Liver (tissue), 8 donors: ENCODE measurements at regions not wholly inside any gene's neighbourhood (a gene's known extent, or its start where the extent isn't known, plus 50 kb on each side); places are given as distances from the start of the nearest gene placed in this dataset.

ENCODE experiments used
- DNase-seq: peaks from one replicate; pipeline ENCODE4 v3.0.0-alpha.2; 2017; ENCODE audit warnings: low spot score
- H3K27ac ChIP-seq, 2 donors: one replicate each; pipeline ENCODE4 v1.7.0; 2013; ENCODE audit warnings: inconsistent platforms in 2 of 2, low read length in 2 of 2, control low read depth in 1 of 2, low read depth in 1 of 2, mild to moderate bottlenecking in 1 of 2
- H3K27me3 ChIP-seq, 4 donors: one replicate each; pipeline versions ENCODE4 v1.6.1 to v1.7.0; 2013; ENCODE audit warnings: low read length in 3 of 4, inconsistent platforms in 1 of 4, mild to moderate bottlenecking in 1 of 4, moderate library complexity in 1 of 4; ENCODE audit not compliant: control insufficient read depth in 4 of 4, insufficient read depth in 4 of 4
- H3K36me3 ChIP-seq, 4 donors: one replicate each; pipeline versions ENCODE4 v1.6.1 to v1.7.0; 2013; ENCODE audit warnings: low read length in 3 of 4, mild to moderate bottlenecking in 3 of 4, low read depth in 1 of 4, moderate library complexity in 1 of 4; ENCODE audit not compliant: control insufficient read depth in 4 of 4, insufficient read depth in 3 of 4
- H3K4me1 ChIP-seq, 4 donors: one replicate each; pipeline versions ENCODE4 v1.6.1 to v1.7.0; 2013; ENCODE audit warnings: low read length in 3 of 4, mild to moderate bottlenecking in 3 of 4, moderate library complexity in 1 of 4; ENCODE audit not compliant: control insufficient read depth in 4 of 4, insufficient read depth in 4 of 4
- H3K4me3 ChIP-seq, 3 donors: one replicate each; pipeline versions ENCODE4 v1.6.1 to v1.7.0; 2013; ENCODE audit warnings: low read length in 3 of 3, control low read depth in 1 of 3, low read depth in 1 of 3, mild to moderate bottlenecking in 1 of 3
- H3K9ac ChIP-seq, 2 donors: one replicate each; pipeline ENCODE4 v1.7.0; 2013; ENCODE audit warnings: low read length in 2 of 2, mild to moderate bottlenecking in 2 of 2, moderate library complexity in 2 of 2, control low read depth in 1 of 2, low read depth in 1 of 2
- H3K9me3 ChIP-seq, 4 donors: one replicate each; pipeline versions ENCODE4 v1.6.1 to v1.7.0; 2013; ENCODE audit warnings: low read length in 3 of 4; ENCODE audit not compliant: control insufficient read depth in 4 of 4
- ATF3 ChIP-seq: IDR thresholded peaks from 2 replicates; pipeline ENCODE4 v1.6.1; 2016; ENCODE audit warnings: antibody characterized with exemption
- EGR1 ChIP-seq, 2 donors: IDR thresholded peaks; 2 replicates each; pipeline ENCODE4 v1.6.1; 2016 to 2018; ENCODE audit warnings: antibody characterized with exemption in 2 of 2, low read depth in 2 of 2
- FOXA1 ChIP-seq: IDR thresholded peaks from 2 replicates; pipeline ENCODE4 v1.6.1; 2016; ENCODE audit warnings: antibody characterized with exemption
- FOXA2 ChIP-seq: IDR thresholded peaks from 2 replicates; pipeline ENCODE4 v1.6.1; 2016; ENCODE audit warnings: antibody characterized with exemption
- GABPA ChIP-seq, 2 donors: IDR thresholded peaks in 1 of 2; conservative IDR thresholded peaks in 1 of 2; 2 replicates each; pipeline ENCODE4 v1.6.1; 2016; ENCODE audit warnings: antibody characterized with exemption in 2 of 2, mild to moderate bottlenecking in 1 of 2, moderate library complexity in 1 of 2
- HNF4A ChIP-seq, 2 donors: conservative IDR thresholded peaks; 2 replicates each; pipeline ENCODE4 v1.6.1; 2016; ENCODE audit warnings: antibody characterized with exemption in 2 of 2, mild to moderate bottlenecking in 2 of 2
- HNF4G ChIP-seq: IDR thresholded peaks from 2 replicates; pipeline ENCODE4 v1.6.1; 2016; ENCODE audit warnings: antibody characterized with exemption
- JUND ChIP-seq, 2 donors: IDR thresholded peaks; 2 replicates each; pipeline ENCODE4 v1.6.1; 2016; ENCODE audit warnings: antibody characterized with exemption in 2 of 2
- MAX ChIP-seq: IDR thresholded peaks from 2 replicates; pipeline ENCODE4 v1.6.1; 2016; ENCODE audit warnings: antibody characterized with exemption
- NR2F2 ChIP-seq: IDR thresholded peaks from 2 replicates; pipeline ENCODE4 v1.6.1; 2016; ENCODE audit warnings: antibody characterized with exemption
- RAD21 ChIP-seq, 2 donors: IDR thresholded peaks; 2 replicates each; pipeline ENCODE4 v1.6.1; 2016; ENCODE audit warnings: antibody characterized with exemption in 2 of 2, mild to moderate bottlenecking in 2 of 2
- RXRA ChIP-seq, 2 donors: IDR thresholded peaks; 2 replicates each; pipeline ENCODE4 v1.6.1; 2017 to 2018; ENCODE audit warnings: antibody characterized with exemption in 2 of 2, mild to moderate bottlenecking in 1 of 2
- SP1 ChIP-seq: IDR thresholded peaks from 2 replicates; pipeline ENCODE4 v1.6.1; 2018; ENCODE audit warnings: antibody characterized with exemption, mild to moderate bottlenecking
- TAF1 ChIP-seq: conservative IDR thresholded peaks from 2 replicates; pipeline ENCODE4 v1.6.1; 2016; ENCODE audit warnings: antibody characterized with exemption, mild to moderate bottlenecking
- YY1 ChIP-seq: IDR thresholded peaks from 2 replicates; pipeline ENCODE4 v1.6.1; 2016; ENCODE audit warnings: antibody characterized with exemption, mild to moderate bottlenecking
- WGBS: extraction: QIAGEN DNeasy Blood & Tissue Kit; methylation state at CpG from one replicate; pipeline ENCODE4 v1.1.7; 2013; 5-methylcytosine and 5-hydroxymethylcytosine counted together
- TF ChIP-seq, protein P1 (sequence below): fragments of 150-350 bp; IDR thresholded peaks from 2 replicates; pipeline ENCODE4 v1.5.1; 2017; ENCODE audit warnings: improper control_type of control experiment, low read depth, low read length; ENCODE audit not compliant: missing input control
- TF ChIP-seq, protein P2 (sequence below): IDR thresholded peaks from 2 replicates; pipeline ENCODE4 v1.6.1; 2016; ENCODE audit warnings: antibody characterized with exemption, mild to moderate bottlenecking
- TF ChIP-seq, protein P3 (sequence below): IDR thresholded peaks from 2 replicates; pipeline ENCODE4 v1.6.1; 2016; ENCODE audit warnings: antibody characterized with exemption
- donor health status: healthy.
- donor health status: healthy.
- donor health status: healthy.
- donor health status: healthy.
- donor health status: healthy.

- TF ChIP-seq RXRA (IDR thresholded peaks at IDR 0.05) = peak; percentile 35 to 47
- TF ChIP-seq, protein P1, sequence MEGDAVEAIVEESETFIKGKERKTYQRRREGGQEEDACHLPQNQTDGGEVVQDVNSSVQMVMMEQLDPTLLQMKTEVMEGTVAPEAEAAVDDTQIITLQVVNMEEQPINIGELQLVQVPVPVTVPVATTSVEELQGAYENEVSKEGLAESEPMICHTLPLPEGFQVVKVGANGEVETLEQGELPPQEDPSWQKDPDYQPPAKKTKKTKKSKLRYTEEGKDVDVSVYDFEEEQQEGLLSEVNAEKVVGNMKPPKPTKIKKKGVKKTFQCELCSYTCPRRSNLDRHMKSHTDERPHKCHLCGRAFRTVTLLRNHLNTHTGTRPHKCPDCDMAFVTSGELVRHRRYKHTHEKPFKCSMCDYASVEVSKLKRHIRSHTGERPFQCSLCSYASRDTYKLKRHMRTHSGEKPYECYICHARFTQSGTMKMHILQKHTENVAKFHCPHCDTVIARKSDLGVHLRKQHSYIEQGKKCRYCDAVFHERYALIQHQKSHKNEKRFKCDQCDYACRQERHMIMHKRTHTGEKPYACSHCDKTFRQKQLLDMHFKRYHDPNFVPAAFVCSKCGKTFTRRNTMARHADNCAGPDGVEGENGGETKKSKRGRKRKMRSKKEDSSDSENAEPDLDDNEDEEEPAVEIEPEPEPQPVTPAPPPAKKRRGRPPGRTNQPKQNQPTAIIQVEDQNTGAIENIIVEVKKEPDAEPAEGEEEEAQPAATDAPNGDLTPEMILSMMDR = no peak
- TF ChIP-seq RAD21 (IDR thresholded peaks at IDR 0.05) = no peak
- peak; percentile 58 for TF ChIP-seq HNF4A (conservative IDR thresholded peaks at IDR 0.05)
- TF ChIP-seq JUND (IDR thresholded peaks at IDR 0.05) = no peak
- no peak for TF ChIP-seq FOXA2
These were observed 212.5 kb downstream of the CSNK2A3 start (continued) for GRCh38 chr11:11140510-11140909.

- no peak overlapping the region for H3K27ac ChIP-seq
- no peak overlapping the region for H3K9ac ChIP-seq
- H3K4me1 ChIP-seq = peaks cover 0 to 20% (median 11%) of the 10 kb centered on the region in 4 donors
- H3K27me3 ChIP-seq = no peaks in the 10 kb centered on the region
- H3K4me3 ChIP-seq = no peak overlapping the region
- WGBS = 75% methylated on average over 1 of the region's 1 CpG
- no peaks in the 10 kb centered on the region for H3K9me3 ChIP-seq
- H3K36me3 ChIP-seq = no peaks in the 10 kb centered on the region
- TF ChIP-seq FOXA2 = no peak
- TF ChIP-seq, protein P1 = no peak
- TF ChIP-seq, protein P2, sequence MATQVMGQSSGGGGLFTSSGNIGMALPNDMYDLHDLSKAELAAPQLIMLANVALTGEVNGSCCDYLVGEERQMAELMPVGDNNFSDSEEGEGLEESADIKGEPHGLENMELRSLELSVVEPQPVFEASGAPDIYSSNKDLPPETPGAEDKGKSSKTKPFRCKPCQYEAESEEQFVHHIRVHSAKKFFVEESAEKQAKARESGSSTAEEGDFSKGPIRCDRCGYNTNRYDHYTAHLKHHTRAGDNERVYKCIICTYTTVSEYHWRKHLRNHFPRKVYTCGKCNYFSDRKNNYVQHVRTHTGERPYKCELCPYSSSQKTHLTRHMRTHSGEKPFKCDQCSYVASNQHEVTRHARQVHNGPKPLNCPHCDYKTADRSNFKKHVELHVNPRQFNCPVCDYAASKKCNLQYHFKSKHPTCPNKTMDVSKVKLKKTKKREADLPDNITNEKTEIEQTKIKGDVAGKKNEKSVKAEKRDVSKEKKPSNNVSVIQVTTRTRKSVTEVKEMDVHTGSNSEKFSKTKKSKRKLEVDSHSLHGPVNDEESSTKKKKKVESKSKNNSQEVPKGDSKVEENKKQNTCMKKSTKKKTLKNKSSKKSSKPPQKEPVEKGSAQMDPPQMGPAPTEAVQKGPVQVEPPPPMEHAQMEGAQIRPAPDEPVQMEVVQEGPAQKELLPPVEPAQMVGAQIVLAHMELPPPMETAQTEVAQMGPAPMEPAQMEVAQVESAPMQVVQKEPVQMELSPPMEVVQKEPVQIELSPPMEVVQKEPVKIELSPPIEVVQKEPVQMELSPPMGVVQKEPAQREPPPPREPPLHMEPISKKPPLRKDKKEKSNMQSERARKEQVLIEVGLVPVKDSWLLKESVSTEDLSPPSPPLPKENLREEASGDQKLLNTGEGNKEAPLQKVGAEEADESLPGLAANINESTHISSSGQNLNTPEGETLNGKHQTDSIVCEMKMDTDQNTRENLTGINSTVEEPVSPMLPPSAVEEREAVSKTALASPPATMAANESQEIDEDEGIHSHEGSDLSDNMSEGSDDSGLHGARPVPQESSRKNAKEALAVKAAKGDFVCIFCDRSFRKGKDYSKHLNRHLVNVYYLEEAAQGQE = no peak
- no peak for TF ChIP-seq SP1
- no peak for TF ChIP-seq RAD21 (IDR thresholded peaks at IDR 0.05)
- no peak for TF ChIP-seq YY1
- TF ChIP-seq TAF1 = no peak
- TF ChIP-seq, protein P3, sequence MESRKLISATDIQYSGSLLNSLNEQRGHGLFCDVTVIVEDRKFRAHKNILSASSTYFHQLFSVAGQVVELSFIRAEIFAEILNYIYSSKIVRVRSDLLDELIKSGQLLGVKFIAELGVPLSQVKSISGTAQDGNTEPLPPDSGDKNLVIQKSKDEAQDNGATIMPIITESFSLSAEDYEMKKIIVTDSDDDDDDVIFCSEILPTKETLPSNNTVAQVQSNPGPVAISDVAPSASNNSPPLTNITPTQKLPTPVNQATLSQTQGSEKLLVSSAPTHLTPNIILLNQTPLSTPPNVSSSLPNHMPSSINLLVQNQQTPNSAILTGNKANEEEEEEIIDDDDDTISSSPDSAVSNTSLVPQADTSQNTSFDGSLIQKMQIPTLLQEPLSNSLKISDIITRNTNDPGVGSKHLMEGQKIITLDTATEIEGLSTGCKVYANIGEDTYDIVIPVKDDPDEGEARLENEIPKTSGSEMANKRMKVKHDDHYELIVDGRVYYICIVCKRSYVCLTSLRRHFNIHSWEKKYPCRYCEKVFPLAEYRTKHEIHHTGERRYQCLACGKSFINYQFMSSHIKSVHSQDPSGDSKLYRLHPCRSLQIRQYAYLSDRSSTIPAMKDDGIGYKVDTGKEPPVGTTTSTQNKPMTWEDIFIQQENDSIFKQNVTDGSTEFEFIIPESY = no peak
- TF ChIP-seq GABPA (IDR thresholded peaks at IDR 0.05 in 1 of 2, conservative IDR thresholded peaks at IDR 0.05 in 1 of 2) = no peak
- no peak for TF ChIP-seq HNF4G
- TF ChIP-seq RXRA (IDR thresholded peaks at IDR 0.05) = no peak
- TF ChIP-seq JUND (IDR thresholded peaks at IDR 0.05) = no peak
- TF ChIP-seq MAX = no peak
- TF ChIP-seq FOXA1 = no peak
- TF ChIP-seq ATF3 = no peak
- TF ChIP-seq NR2F2 = no peak
- no peak for TF ChIP-seq EGR1 (IDR thresholded peaks at IDR 0.05; ENCODE audit: low read depth in 2 of 2)
- no peak for TF ChIP-seq HNF4A (conservative IDR thresholded peaks at IDR 0.05)
- DNase-seq = no peak
These were observed 215.7 kb downstream of the CSNK2A3 start for GRCh38 chr11:11137339-11137738.
